GM21447 (cell line): ENCODE measurements at regions not wholly inside any gene's neighbourhood (a gene's known extent, or its start where the extent isn't known, plus 50 kb on each side); places are given as distances from the start of the nearest gene placed in this dataset.

ENCODE experiments used
- ATAC-seq: cut with Tn5 transposase; IDR thresholded peaks from one replicate; pipeline ENCODE4 v1.9.1; 2021; ENCODE audit not compliant: unreplicated experiment

DNA sequence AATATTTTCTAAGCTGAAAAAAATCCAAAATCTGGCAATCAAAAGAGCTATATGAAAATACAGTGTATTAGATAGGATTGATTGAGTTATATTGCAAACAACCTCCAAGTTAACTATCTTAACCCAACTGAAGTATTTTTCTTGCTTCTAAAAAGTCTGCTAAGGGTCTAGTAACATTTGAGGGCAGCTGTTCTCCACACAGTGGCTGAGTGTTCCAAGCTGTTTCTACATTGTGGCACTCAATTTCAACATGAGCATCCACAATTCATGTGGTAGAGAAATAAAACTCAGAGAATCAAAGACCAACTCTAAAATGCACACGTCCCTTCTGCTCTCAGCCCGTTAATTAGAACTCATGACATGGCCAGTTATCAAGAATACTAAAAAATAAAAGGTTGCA, 340.0 kb downstream of the C12orf50 start:
- no peak for ATAC-seq

- no peak for ATAC-seq
These were observed 341.8 kb downstream of the C12orf50 start for GRCh38 chr12:87687362-87687761.

DNA sequence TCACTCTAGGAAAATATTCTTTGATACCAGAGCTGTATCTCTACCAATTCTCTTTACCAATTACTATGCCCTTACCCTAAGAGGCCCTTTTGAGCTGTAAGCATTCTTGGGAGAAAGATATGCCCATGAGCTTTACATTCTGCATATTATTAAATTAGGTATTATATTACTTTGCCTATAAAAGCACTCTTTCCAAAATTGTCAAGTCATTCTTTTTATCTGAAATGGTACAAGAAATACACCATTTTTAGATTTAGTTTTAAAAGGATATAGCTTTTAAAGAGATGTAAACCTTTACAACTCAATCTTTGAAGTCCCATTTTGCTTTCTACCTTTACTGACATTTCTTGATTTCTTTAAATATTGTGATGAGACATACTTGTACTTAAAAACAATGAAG, 343.5 kb downstream of the C12orf50 start:
- no peak for ATAC-seq

DNA sequence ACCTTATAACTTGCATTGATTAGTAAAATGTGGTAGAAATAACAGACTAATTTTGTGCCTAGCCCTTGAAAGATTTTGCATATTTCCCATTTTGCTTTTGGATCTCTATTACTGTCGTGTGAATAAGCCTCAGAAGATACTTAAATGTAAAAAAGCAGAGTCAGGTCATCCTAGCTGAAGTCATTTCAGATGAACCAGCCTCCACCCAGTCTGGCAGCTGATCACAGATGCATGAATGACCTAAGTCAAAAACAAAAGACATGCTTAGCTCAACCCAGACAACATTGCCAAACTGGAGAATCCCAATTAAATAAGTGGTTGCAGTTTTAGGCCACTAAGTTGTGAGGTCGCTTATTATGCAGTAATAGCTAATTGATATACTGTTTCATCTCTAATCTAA, 349.9 kb downstream of the C12orf50 start:
- no peak for ATAC-seq

GRCh38 chr12:87678453-87678852, 350.7 kb downstream of the C12orf50 start:
- ATAC-seq, result no peak

DNA sequence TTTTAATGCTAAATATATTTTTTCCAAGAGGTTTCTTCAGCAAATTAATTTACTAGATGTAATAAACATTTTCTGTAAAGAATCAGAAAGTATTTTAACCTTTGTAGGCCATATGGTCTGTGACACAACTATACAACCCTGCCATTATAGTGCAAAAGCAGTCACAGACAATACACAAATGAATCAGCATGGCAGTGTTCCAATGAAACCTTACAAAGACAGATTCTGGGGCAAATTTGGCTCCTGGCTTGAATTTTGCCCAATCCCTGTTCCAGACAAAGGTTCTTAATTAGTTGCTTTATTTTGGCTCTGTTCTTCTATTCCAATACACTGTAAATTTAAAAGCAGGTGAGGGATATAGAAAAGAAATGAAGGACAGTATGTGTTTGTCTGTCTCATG, 352.5 kb downstream of the C12orf50 start:
- ATAC-seq, result no peak

- no peak for ATAC-seq
These were observed 357.4 kb downstream of the C12orf50 start for GRCh38 chr12:87671757-87672156.

DNA sequence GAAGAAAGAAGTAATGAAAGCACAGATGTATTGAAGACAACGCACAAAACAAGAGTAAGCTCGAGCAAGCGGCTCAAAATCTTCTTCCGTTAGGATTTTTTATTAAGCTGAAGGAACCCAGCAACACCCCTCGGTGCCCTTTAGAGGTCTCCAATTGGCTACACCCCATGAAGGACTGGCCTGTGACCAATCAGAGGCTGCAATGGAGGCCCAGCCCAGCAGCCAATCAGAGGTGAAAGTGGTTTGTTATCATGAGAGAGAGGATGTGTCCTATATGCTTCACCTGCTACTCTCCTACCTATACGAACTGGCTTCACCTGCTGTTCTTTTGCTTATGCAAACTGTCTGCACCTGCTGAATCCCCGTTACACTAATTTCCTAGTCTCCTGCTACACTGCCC, 358.8 kb downstream of the C12orf50 start:
- no peak for ATAC-seq

GRCh38 chr12:87667378-87667777, 361.8 kb downstream of the C12orf50 start:
- ATAC-seq, result no peak

DNA sequence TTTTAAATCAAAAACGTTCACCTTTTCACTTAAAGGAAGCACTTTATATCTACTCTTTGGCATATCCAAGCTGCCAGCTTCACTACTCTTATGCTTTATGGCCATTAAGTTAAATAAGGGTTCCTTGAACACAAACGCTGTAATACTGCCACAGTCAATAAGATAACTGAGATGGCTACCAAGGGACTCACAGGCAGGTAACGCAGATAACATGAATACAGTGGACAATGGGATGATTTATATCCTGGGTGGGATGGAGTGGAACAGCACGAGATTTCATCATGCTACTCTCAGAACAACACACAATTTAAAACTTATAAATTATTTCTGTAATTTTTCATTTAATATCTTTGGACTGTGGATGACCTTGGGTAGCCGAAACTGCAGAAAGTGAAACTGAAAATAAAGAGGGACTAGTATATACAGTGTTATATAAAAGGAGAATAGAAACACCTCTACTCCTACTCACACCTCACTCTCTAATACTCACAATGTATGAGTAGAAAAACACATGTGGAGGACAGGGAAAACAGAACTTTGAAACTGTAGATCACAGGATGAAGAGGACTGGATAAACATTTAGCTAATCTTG, 367.3 kb downstream of the C12orf50 start:
- ATAC-seq, result no peak

GRCh38 chr12:87660987-87661774, 368.0 kb downstream of the C12orf50 start:
- no peak for ATAC-seq

GRCh38 chr12:87660291-87660690, 368.9 kb downstream of the C12orf50 start:
- ATAC-seq, result no peak

- ATAC-seq, result no peak
These were observed 372.9 kb downstream of the C12orf50 start for GRCh38 chr12:87656311-87656710.

DNA sequence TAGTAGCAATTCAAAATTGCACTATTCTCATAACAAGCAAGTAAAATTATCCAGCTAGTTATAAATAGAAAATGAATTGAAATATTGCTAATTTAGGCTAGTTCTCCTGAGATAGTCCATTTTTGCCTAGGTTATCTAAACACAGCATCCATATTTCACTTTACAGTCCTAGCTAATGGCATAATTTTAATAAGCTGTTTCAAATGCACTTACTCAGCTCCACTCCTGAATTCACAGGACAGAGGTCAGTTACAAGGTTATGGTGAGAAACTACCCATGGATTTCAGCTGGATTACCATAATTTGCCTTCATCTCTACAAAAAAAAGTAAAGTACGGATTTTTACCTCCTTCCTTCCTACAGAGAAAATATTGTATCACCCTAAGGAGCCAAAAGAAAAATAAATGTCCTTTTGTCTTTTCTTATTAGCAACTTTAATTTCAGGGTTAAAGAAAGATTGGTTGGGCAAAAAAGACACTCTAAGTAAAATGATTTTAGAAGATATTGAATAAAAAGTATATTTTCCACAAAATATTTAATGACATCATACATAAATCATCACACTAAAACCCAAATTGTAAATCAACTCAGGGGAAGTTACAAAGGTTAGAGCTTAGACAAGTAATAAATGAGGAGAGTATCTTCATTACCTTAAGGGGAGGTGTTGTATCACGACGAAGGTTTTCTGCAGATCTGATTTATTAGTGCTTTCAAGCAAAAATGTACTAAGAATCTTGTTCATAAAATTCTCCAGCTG, 377.4 kb downstream of the C12orf50 start:
- no peak for ATAC-seq

GRCh38 chr12:87642245-87642644, 387.0 kb downstream of the C12orf50 start:
- no peak for ATAC-seq

DNA sequence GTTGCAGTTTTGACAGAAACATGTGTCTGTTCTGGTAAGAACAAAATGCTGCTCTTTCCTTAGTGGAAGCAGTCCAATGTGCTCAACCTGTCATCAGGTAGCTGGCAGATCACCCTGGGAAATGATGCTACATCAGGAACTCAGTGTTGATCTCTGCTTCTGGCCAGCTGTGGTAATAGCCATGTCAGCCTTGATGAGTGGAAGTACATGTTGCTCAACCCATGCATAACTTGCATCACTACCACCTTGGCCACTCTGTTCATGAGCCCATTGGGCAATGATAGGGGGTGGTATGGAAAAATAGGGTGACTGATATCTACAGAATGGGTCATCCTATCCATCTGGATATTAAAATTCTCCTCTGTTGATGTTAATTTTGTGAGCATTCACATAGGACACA, 411.0 kb downstream of the C12orf50 start:
- ATAC-seq, result no peak

- no peak for ATAC-seq
These were observed 416.2 kb downstream of the C12orf50 start for GRCh38 chr12:87612996-87613395.

DNA sequence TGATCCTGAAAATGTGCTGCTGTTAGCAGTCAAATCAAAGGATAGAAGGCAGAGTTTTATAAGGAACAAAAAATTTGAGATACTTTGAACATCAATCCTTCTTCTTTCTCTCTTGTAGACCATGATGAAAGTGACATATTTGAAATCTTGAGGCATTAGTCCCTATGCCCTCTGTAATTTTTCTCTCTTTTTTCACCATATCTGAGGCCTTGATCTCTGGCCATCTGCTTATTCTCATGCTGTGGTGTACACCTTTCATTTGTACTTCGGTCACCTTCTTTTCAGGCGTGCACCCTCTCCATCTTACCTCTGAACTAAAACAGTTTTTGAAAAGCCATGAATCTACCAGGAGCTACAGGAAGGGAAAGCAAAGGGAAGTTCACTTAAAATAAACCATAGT, 420.9 kb downstream of the C12orf50 start:
- no peak for ATAC-seq

DNA sequence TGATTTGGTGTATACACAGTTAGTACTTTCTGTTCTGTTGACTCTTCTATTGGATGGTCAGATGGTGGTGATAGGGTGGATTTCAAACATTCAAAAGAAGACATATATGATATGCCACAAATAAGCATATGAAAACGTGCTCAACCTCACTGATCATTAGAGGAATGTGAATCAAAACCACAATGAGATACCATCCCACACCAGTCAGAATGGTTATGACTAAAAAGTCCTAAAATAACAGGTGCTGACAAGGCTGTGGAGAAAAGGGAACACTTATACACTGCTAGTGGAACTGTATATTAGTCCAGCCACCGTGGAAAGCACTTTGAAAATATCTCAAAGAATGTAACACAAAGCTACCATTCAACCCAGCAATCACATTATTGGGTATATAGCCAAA, 425.5 kb downstream of the C12orf50 start:
- no peak for ATAC-seq

DNA sequence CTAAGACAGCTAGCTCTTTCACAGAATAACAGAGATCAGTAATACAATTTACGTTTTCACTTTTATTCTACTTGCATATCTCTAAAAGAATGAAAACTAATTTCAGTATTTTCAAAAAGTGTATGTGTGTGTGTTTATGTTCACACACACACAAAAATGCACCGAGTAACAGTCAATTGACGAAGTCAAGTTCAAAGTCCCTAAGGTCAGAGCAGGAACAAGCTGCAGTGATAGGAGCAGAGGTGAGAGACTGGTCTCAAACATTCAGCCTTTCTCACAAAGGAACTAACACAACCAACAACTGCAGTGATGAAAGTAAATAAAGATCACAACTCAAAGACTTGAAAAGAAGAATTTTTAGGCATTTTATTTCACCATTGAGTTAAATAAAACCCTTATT, 429.7 kb downstream of the C12orf50 start:
- ATAC-seq, result no peak

GRCh38 chr12:87597114-87597513, 432.1 kb downstream of the C12orf50 start:
- no peak for ATAC-seq

GRCh38 chr12:87596636-87597035, 432.6 kb downstream of the C12orf50 start:
- no peak for ATAC-seq
